ENCODE measurements at regions not wholly inside any gene's neighbourhood (a gene's known extent, or its start where the extent isn't known, plus 50 kb on each side); places are given as distances from the start of the nearest gene placed in this dataset.

DNA sequence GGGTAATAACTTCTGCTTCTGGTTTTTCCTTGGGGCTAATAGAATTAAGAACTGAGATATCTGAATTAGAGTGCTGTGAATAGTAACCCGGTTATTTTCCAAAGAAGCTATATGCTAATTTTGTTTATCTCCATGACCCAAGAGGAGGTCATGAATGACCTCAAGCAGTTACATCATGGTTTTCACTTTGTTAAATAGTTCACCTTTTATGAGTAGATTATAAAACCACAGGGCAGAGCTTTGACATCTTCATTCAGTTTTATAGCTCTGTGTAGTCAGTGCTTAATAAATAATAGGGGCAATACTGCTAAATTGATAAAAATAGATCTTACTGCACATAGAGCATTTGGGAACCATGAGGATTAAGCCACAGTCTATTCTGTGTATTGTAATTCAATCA, 462.2 kb downstream of the LRIG3 start:
- no peaks in the 10 kb centered on the region for H3K27me3 ChIP-seq (ENCODE audit: low read length)
- H3F3A ChIP-seq (ENCODE audit: low read length, unreplicated experiment) = no peaks in the 10 kb centered on the region
- H4K20me1 ChIP-seq (ENCODE audit: low read length) = no peaks in the 10 kb centered on the region
- H3K36me3 ChIP-seq (ENCODE audit: low read depth, low read length) = no peaks in the 10 kb centered on the region
- H3K4me1 ChIP-seq (ENCODE audit: insufficient read depth, low read length) = peaks cover 10% of the 10 kb centered on the region; the same call in 1 of the 2 replicates
- intact Hi-C loops (cut with micrococcal nuclease) = no loop called here
- no peak overlapping the region for H3K4me2 ChIP-seq (ENCODE audit: low read length)
- peak; percentile 31 for DNase-seq
- no peak overlapping the region for H3K27ac ChIP-seq (ENCODE audit: low read length)
- ChIA-PET CTCF (no interaction called here), POLR2A (ENCODE audit: unreplicated experiment) (interaction anchor here (0.5 kb wide), 1 partner anchor 166 kb away, joined by 3 read pairs; no protein-coding TSS in a partner anchor)
- no peaks in the 10 kb centered on the region for H3K9me3 ChIP-seq (ENCODE audit: low read length)
- no TSS peak for BruUV-seq (replicated peaks)
- no peak overlapping the region for H3K9ac ChIP-seq (ENCODE audit: low read length)
- TF ChIP-seq, protein P1, sequence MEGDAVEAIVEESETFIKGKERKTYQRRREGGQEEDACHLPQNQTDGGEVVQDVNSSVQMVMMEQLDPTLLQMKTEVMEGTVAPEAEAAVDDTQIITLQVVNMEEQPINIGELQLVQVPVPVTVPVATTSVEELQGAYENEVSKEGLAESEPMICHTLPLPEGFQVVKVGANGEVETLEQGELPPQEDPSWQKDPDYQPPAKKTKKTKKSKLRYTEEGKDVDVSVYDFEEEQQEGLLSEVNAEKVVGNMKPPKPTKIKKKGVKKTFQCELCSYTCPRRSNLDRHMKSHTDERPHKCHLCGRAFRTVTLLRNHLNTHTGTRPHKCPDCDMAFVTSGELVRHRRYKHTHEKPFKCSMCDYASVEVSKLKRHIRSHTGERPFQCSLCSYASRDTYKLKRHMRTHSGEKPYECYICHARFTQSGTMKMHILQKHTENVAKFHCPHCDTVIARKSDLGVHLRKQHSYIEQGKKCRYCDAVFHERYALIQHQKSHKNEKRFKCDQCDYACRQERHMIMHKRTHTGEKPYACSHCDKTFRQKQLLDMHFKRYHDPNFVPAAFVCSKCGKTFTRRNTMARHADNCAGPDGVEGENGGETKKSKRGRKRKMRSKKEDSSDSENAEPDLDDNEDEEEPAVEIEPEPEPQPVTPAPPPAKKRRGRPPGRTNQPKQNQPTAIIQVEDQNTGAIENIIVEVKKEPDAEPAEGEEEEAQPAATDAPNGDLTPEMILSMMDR (conservative IDR thresholded peaks at IDR 0.05; ENCODE audit: low read depth, low read length) = no peak
- TF ChIP-seq EZH2phosphoT487 (IDR thresholded peaks at IDR 0.05; ENCODE audit: borderline replicate concordance, low read length) (no peak), EZH2 (IDR thresholded peaks at IDR 0.05; ENCODE audit: low read length, unreplicated experiment) (no peak)
- no peak overlapping the region for H3K4me3 ChIP-seq (ENCODE audit: low read length)
- H2AFZ ChIP-seq (ENCODE audit: low read length) = no peak overlapping the region
- peak; percentile 50 for ATAC-seq
- H3K9me2 ChIP-seq (replicated peaks; ENCODE audit: low read length) = no peaks in the 10 kb centered on the region
- no peaks in the 10 kb centered on the region for H3K79me2 ChIP-seq (ENCODE audit: low read length)

DNA sequence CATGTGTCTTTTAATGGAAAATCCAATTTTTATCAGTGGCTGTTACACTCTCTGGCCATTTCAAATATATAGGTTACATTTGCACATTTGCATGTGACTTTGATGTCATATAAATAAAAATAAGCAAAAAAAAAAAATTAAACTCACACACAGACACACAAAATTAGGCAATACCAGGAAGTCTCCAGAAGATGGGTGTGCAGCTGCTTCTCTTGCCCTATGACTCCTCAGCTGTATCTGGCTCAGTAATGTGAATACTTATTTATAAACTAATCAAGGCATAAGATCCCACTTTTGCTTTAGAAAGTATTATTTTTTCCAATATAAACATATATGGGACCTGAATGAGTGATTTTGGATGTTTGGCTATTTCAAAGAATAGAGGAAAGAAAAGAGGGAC, 461.1 kb downstream of the LRIG3 start:
- no peak overlapping the region for H3K4me3 ChIP-seq (ENCODE audit: low read length)
- BruUV-seq (replicated peaks) = no TSS peak
- H3K9me2 ChIP-seq (replicated peaks; ENCODE audit: low read length) = no peaks in the 10 kb centered on the region
- no peaks in the 10 kb centered on the region for H3K79me2 ChIP-seq (ENCODE audit: low read length)
- peaks cover 10% of the 10 kb centered on the region; the same call in 1 of the 2 replicates for H3K4me1 ChIP-seq (ENCODE audit: insufficient read depth, low read length)
- H3K9ac ChIP-seq (ENCODE audit: low read length) = no peak overlapping the region
- no peak for DNase-seq
- no peaks in the 10 kb centered on the region for H3K9me3 ChIP-seq (ENCODE audit: low read length)
- intact Hi-C loops (cut with micrococcal nuclease) = no loop called here
- ATAC-seq = no peak
- H3F3A ChIP-seq (ENCODE audit: low read length, unreplicated experiment) = no peaks in the 10 kb centered on the region
- ChIA-PET POLR2A (ENCODE audit: unreplicated experiment) (no interaction called here), CTCF (no interaction called here)
- no peak for TF ChIP-seq EZH2 (IDR thresholded peaks at IDR 0.05; ENCODE audit: low read length, unreplicated experiment)
- no peak for TF ChIP-seq EZH2phosphoT487 (IDR thresholded peaks at IDR 0.05; ENCODE audit: borderline replicate concordance, low read length)
- TF ChIP-seq, protein P1 (conservative IDR thresholded peaks at IDR 0.05; ENCODE audit: low read depth, low read length) = no peak
- H3K27ac ChIP-seq (ENCODE audit: low read length) = no peak overlapping the region
- H3K4me2 ChIP-seq (ENCODE audit: low read length) = no peak overlapping the region
- no peaks in the 10 kb centered on the region for H3K27me3 ChIP-seq (ENCODE audit: low read length)
- H2AFZ ChIP-seq (ENCODE audit: low read length) = no peak overlapping the region
- H3K36me3 ChIP-seq (ENCODE audit: low read depth, low read length) = no peaks in the 10 kb centered on the region
- H4K20me1 ChIP-seq (ENCODE audit: low read length) = no peaks in the 10 kb centered on the region

DNA sequence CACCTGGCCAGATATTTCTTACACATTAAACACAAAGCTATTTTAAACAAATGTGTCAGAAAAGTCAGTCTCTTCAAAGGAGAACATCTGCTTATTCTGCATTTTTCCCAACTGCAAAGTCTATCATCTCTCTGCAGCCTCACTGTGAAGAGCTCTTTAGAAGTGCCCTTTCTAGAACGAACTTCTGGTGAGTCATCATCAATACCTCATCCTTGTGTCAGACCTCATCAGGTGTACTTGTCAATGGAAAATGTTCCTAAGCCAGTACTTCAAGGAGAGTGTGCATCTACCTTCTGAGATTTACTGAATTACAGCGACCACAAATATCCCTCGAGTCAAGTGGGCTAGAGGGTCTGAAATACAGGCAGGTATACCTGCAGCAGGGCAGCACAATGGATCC, 457.3 kb downstream of the LRIG3 start:
- CTCF ChIA-PET = no interaction called here
- Histone ChIP-seq H3K4me1 (ENCODE audit: insufficient read depth, low read length) (peaks cover 15% of the 10 kb centered on the region), H3K36me3 (ENCODE audit: low read depth, low read length) (no peaks in the 10 kb centered on the region), H3K27me3 (ENCODE audit: low read length) (no peaks in the 10 kb centered on the region), H2AFZ (ENCODE audit: low read length) (no peak overlapping the region), H3K4me2 (ENCODE audit: low read length) (no peak overlapping the region), H3K9me3 (ENCODE audit: low read length) (no peaks in the 10 kb centered on the region), H4K20me1 (ENCODE audit: low read length) (no peaks in the 10 kb centered on the region), H3K79me2 (ENCODE audit: low read length) (no peaks in the 10 kb centered on the region), H3F3A (ENCODE audit: low read length, unreplicated experiment) (no peaks in the 10 kb centered on the region), H3K4me3 (ENCODE audit: low read length) (no peak overlapping the region), H3K9ac (ENCODE audit: low read length) (no peak overlapping the region), H3K9me2 (replicated peaks; ENCODE audit: low read length) (no peaks in the 10 kb centered on the region), H3K27ac (ENCODE audit: low read length) (no peak overlapping the region)
- TF ChIP-seq, protein P1 (conservative IDR thresholded peaks at IDR 0.05; ENCODE audit: low read depth, low read length) = no peak
- TF ChIP-seq EZH2phosphoT487 (IDR thresholded peaks at IDR 0.05; ENCODE audit: borderline replicate concordance, low read length) (no peak), EZH2 (IDR thresholded peaks at IDR 0.05; ENCODE audit: low read length, unreplicated experiment) (no peak)
- ATAC-seq (no peak), DNase-seq (peak; percentile 55)
- intact Hi-C loops (cut with micrococcal nuclease) = loop anchor here (10.0 kb wide), 1 partner anchor 62 kb away; no protein-coding TSS in a partner anchor
- POLR2A ChIA-PET (ENCODE audit: unreplicated experiment) = no interaction called here
- no TSS peak for BruUV-seq (replicated peaks)
